WI38 (cell line): ENCODE measurements at regions not wholly inside any gene's neighbourhood (a gene's known extent, or its start where the extent isn't known, plus 50 kb on each side); places are given as distances from the start of the nearest gene placed in this dataset.

Experiments used
- H3K4me3 ChIP-seq: 2 replicates; pipeline ENCODE4 v1.5.1; 2011; ENCODE audit warnings: low read depth, mild to moderate bottlenecking, control low read depth, low read length
- CTCF ChIP-seq: IDR thresholded peaks from 2 replicates; pipeline ENCODE4 v1.5.1; 2012; ENCODE audit warnings: low read depth, mild to moderate bottlenecking, control low read depth, low read length

GRCh38 chr1:184162281-184162680, 110.8 kb downstream of the TSEN15 start:
- TF ChIP-seq CTCF, result no peak
- no peak overlapping the region for H3K4me3 ChIP-seq

- TF ChIP-seq CTCF, result no peak
- no peak overlapping the region for H3K4me3 ChIP-seq
Measured at GRCh38 chr1:184163674-184164465, 112.3 kb downstream of the TSEN15 start.

- TF ChIP-seq CTCF, result no peak
- H3K4me3 ChIP-seq, result no peak overlapping the region
Measured at GRCh38 chr1:184164536-184164935, 113.0 kb downstream of the TSEN15 start.

- no peak for TF ChIP-seq CTCF
Measured at GRCh38 chr1:184166485-184166884, 115.0 kb downstream of the TSEN15 start.

GRCh38 chr1:184167352-184167751, 115.8 kb downstream of the TSEN15 start:
- no peak overlapping the region for H3K4me3 ChIP-seq
- TF ChIP-seq CTCF, result no peak

More at GRCh38 chr1:184166485-184166884, 115.0 kb downstream of the TSEN15 start:
- H3K4me3 ChIP-seq, result no peak overlapping the region

- H3K4me3 ChIP-seq, result no peak overlapping the region
- no peak for TF ChIP-seq CTCF
Measured at GRCh38 chr1:184170719-184171118, 119.2 kb downstream of the TSEN15 start.

GRCh38 chr1:184176058-184176457, 124.5 kb downstream of the TSEN15 start:
- no peak for TF ChIP-seq CTCF
- no peak overlapping the region for H3K4me3 ChIP-seq
